NCI-H2107 treated with DMSO at 0.1 percent for 48 hours (cell line): ENCODE measurements at regions not wholly inside any gene's neighbourhood (a gene's known extent, or its start where the extent isn't known, plus 50 kb on each side); places are given as distances from the start of the nearest gene placed in this dataset.

Experiments
- DNase-seq: peaks from one replicate; lab custom pipeline; 2025; ENCODE audit not compliant: unreplicated experiment; lab: John Stamatoyannopoulos, UW

GRCh38 chr6:12504325-12504966 lies 212.1 kb upstream of the PHACTR1 start:
- no peak for DNase-seq

GRCh38 chr6:12505486-12505885 lies 211.1 kb upstream of the PHACTR1 start:
- DNase-seq, result no peak

- DNase-seq, result no peak
Observed at GRCh38 chr6:12506159-12506558, 210.4 kb upstream of the PHACTR1 start.

DNA sequence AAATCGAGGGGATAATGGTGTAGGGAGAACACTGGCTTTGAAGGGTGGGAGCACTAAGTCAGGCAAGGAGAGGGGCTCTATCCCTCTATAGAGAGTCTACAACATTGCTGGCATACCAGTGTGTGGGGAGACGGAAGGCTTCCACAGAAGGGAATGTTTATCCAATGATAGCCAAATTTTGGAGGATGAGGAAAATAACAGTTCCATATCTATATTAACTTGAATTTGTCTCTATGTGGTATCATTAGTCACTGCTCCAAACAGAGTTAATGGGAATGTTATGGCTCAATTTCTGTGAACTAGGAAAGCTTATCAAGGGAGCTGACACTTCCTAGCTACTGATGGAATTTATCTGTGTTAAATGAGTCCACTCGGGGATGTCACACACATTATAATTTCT lies 208.9 kb upstream of the PHACTR1 start:
- no peak for DNase-seq

DNA sequence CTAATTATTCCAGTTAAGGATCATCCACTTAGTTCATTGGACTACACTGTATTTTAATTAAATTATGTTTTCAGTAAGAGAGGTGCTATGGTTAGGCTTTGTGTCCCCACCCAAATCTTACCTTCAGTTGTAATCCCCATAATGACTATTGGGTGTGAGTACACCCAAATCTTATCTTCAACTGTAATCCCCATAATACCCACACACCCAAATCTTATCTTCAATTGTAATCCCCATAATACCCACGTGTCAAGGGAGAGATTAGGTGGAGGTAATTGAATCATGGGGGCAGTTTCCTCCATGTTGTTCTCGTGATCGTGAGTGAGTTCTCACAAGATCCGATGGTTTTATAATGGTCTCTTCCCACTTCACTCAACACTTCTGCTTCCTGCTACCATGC lies 208.0 kb upstream of the PHACTR1 start:
- no peak for DNase-seq

GRCh38 chr6:12509060-12509459 lies 207.5 kb upstream of the PHACTR1 start:
- no peak for DNase-seq

- DNase-seq, result no peak
Observed at GRCh38 chr6:12516070-12516469, 200.5 kb upstream of the PHACTR1 start.

DNA sequence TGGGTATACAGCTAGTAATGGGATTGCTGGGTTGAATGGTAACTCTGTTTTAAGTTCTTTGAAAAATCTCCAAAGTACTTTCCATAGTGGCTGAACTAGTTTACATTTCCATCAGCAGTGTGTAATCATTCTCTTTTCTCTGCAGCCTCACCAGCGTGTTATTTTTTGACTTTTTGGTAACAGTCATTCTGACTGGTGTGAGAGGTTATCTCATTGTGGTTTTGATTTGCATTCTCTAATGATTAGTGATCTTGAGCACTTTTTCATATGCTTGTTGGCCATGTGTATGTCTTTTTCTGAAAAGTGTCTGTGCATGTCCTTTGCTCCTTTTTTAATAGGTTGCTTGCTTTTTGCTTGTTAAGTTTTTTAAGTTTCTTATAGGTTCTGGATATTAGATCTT lies 194.2 kb upstream of the PHACTR1 start:
- no peak for DNase-seq

- no peak for DNase-seq
Observed at GRCh38 chr6:12523726-12524125, 192.8 kb upstream of the PHACTR1 start.

DNA sequence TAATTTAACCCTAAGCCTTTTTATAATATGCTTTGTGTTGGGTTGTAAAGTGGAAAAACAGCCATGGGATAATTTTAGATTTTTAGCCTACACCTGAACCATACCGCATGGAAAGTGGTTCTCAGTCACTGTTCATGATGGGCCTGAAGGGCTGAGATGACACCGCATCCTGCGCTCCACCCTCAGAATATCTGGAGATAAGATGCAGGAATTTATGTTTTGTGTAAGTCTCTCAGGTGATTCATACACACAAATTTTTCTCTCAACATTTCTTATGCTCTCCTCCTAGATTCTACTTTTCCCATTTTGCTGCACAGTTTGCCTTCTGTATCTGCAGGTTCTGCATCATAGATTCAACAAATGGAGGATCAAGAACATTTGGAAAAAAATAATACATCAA lies 191.3 kb upstream of the PHACTR1 start:
- DNase-seq, result no peak

- DNase-seq, result no peak
Observed at GRCh38 chr6:12527339-12527738, 189.2 kb upstream of the PHACTR1 start.

GRCh38 chr6:12528136-12528535 lies 188.4 kb upstream of the PHACTR1 start:
- no peak for DNase-seq

DNA sequence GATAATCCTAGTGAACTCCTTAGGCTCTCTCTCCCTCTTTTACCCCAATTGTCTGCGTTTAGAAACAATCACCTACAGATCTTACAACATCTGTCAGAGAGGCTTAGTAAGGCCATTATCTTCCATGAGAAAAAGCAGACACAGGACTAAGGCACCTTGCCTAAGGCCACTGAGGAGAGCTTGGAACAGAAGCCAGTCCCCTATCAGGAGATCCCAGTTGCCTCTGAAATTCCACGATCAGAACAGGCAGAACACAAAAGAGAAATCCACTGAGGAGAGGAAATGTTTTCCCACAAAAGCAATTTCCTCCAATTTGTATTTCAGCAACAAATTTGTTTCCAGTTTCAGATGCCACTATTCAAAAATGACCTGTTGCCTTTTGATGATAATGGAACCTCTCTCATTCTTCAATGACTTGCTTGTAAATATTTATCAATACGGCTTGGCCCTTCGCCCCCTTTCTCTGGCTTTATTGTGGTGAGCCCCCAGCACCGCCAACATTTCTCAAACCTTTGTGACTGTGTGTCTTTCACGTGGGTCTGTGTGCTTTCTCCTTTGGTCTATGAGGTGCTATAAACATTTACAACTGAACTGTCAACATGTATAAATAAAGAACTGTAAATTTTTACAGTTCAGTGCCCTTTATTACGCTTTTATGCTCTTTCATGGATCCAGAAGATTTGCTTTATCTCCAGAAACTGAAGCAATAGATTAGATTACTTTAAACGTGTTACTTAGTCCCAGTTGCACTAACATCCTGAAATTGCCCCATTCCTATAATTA lies 187.8 kb upstream of the PHACTR1 start:
- DNase-seq, result no peak

DNA sequence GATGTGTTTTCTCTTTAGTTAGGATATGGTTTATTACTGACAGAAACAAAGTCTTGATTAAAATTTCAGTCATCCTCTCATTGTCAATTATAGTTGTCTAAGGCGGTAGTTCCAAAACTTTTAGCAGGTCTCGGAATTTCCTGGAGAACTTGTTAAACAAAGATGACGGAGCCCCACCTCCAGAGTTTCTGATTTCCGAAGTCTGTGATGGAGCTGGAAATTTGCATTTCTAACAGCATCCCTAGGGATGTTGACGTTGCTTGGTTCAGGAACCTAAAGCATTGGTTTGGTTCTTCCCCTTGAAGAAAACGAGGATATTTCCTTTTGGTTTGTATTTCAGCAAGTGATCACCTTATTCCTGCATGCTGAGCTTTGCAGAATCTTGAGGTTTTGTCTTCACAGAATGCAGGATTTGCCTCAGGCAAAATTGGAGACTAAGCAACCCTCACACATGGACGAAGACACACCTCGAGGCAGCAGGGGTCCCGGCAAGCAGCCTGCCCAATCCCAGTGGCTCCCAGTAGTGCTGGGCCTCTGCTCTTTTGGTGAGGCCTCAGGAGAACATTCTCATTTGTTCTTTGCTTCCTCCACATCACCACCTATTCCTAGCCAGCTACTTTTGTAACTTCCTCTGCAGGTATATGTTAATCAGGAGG lies 187.1 kb upstream of the PHACTR1 start:
- no peak for DNase-seq

GRCh38 chr6:12530345-12530744 lies 186.2 kb upstream of the PHACTR1 start:
- no peak for DNase-seq

DNA sequence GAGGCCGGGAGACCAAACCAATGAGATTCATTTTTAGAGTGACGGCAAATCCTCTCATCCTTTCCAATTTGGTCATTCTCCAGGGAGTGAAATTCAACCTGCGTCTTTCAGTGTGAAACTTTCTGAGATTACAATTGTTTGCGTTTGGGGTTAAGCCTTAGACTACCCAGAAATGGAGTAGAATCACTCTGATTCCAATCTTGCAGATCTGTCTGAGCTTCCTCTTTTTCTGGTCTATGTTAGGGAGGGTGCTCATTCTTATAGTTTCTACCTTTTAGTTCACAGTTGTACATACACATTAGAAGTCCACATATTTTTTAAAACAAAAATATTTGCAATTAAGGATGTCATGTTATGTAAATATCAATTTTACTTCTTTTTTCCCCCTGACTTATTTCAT lies 183.0 kb upstream of the PHACTR1 start:
- no peak for DNase-seq

DNA sequence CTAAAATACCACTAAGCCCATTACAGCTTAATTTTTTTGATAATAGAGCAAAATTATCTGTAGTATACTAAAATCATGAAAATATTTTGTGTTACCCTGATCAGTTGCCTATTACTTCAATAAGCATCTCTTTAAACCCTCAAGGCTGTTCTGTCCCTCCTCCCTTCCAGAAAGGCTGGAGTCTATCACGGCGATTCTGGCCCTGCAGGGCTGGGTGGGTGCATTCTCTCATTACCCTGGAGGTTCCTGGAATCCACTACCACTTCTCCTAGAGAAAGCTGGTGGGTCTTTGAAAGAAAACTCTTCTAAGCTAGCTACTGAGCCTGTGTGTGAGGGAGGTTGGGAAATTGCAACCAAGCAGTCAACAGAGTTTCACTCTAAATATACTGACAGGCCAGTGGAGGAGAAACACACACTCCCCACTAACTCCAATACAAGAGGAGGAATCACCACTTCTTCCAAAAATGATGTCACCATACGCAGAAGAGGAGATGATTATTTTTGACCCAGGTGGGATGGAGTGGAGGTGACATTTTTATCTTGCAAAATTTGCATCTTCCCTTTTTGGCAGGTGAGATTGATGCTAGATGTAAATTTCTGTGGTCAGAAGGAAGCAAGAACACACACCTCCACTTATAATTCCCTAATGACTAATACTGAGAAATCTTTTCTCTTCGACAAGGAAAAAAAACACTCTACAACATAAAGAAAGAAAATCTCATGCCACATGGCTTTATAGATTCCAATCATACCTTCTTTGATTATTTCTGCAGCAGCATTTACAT lies 182.3 kb upstream of the PHACTR1 start:
- DNase-seq, result no peak

GRCh38 chr6:12535586-12536314 lies 180.8 kb upstream of the PHACTR1 start:
- DNase-seq, result no peak

DNA sequence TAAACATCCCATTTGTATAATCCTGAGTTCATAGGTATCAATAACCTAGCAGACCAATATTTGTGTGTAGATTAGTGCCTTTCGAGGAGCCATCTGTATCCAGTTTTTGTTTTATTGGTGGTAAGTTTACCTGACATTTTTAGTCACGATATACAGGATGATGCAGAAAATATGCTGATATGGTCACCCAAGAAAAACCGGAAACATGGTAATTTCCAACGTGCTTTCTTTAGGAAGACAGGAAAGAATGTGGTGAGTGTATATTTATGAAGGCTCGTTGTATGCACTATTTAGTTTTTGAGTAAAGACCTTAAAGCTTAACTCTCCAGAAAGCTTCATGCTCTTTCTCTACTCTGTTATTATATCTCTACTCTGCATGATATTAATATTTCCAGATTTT lies 180.2 kb upstream of the PHACTR1 start:
- DNase-seq, result no peak

DNA sequence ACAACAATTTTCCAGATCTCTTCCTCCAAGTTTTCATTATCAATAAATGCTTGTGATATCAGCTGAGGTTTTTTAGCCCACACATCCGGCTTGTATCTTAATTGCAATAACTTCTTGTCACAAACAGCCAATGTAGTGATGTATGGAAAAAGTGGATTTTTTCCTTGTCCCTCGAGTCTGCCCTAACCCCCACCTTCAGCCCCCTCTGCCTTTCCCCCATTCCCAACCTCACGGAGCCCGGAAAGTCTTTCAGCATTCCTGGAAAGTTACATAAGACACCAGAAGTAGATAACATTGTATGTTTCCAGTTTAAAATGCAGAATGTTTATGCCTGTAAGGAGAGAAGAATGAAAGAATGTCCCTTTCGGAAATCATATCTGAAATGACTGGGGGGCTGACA lies 179.2 kb upstream of the PHACTR1 start:
- no peak for DNase-seq

- DNase-seq, result no peak
Observed at GRCh38 chr6:12538881-12539357, 177.6 kb upstream of the PHACTR1 start.
